K562 (cell line): ENCODE measurements at regions not wholly inside any gene's neighbourhood (a gene's known extent, or its start where the extent isn't known, plus 50 kb on each side); places are given as distances from the start of the nearest gene placed in this dataset.

Source experiments
- ATAC-seq: fragments of 200-7000 bp; cut with Tn5 transposase; 3 replicates; pipeline ENCODE4 v1.9.1; 2020; ENCODE audit warnings: moderate library complexity
- BruUV-seq: library from RNA; stranded (reverse); fragments of 400-500 nt; replicated peaks from 2 replicates; lab custom pipeline; 2021; lab: Mats Ljungman, UMichigan
- CTCF ChIA-PET: fragments of 300-600 bp; formaldehyde crosslinking; extraction: SDS; loops from one replicate; lab custom pipeline; 2021; ENCODE audit warnings: low intra/inter-chr PET ratio; lab: Yijun Ruan, JAX
- POLR2A ChIA-PET: fragments of 300-600, 350-650 bp; sonication (Branson Sonifier 250); formaldehyde crosslinking; extraction: SDS; loops from one replicate; lab custom pipeline; 2021; ENCODE audit warnings: antibody characterized with exemption, inconsistent platforms; lab: Yijun Ruan, JAX
- DNase-seq, 4 experiments: peaks; one replicate each; pipeline versions ENCODE4 v3.0.0 to v3.0.0-alpha.2; 2011 to 2018; ENCODE audit warnings: low spot score in 3 of 4, mixed read lengths in 3 of 4; ENCODE audit errors: extremely low read depth in 1 of 4
- FAIRE-seq: peaks from 2 replicates; lab custom pipeline; 2011; peaks lifted over from hg19 to GRCh38; lab: Jason Lieb, UNC
- H2AFZ ChIP-seq: 2 replicates; pipeline ENCODE4 v1.6.0; 2011; ENCODE audit warnings: low read depth, low read length, control low read depth, inconsistent platforms
- H3K27ac ChIP-seq: fragments of 200-600 bp; 3 replicates; pipeline ENCODE4 v1.8.0; 2011; ENCODE audit warnings: low read depth, mild to moderate bottlenecking, control low read depth, inconsistent platforms, low read length, moderate library complexity, mixed read lengths; ENCODE audit errors: extremely low read depth
- H3K27me3 ChIP-seq, 2 experiments: fragments of 300-600 bp in 1 of 2; 2 replicates in 1 of 2; 3 replicates in 1 of 2; pipeline versions ENCODE4 v1.6.0 to v1.8.0; 2011; ENCODE audit warnings: inconsistent platforms in 2 of 2, low read length in 2 of 2, mild to moderate bottlenecking in 1 of 2, mixed read lengths in 1 of 2, moderate library complexity in 1 of 2; ENCODE audit not compliant: control insufficient read depth in 2 of 2, insufficient read depth in 2 of 2
- H3K36me3 ChIP-seq: fragments of 300-600 bp; 3 replicates; pipeline ENCODE4 v1.8.0; 2011; ENCODE audit warnings: mild to moderate bottlenecking, low read length, inconsistent platforms; ENCODE audit not compliant: control insufficient read depth, insufficient read depth
- H3K4me1 ChIP-seq, 2 experiments: fragments of 200-600 bp in 1 of 2; replicated peaks in 1 of 2; 2 replicates in 1 of 2; 3 replicates in 1 of 2; pipeline versions ENCODE4 v1.5.1 to v1.8.0; 2011; ENCODE audit warnings: inconsistent platforms in 2 of 2, low read length in 2 of 2, mild to moderate bottlenecking in 1 of 2, mixed read lengths in 1 of 2, moderate library complexity in 1 of 2; ENCODE audit not compliant: control insufficient read depth in 2 of 2, insufficient read depth in 2 of 2
- H3K4me2 ChIP-seq: 2 replicates; pipeline ENCODE4 v1.6.1; 2011; ENCODE audit warnings: low read length, control low read depth, inconsistent platforms, mixed read lengths; ENCODE audit not compliant: insufficient read depth
- H3K4me3 ChIP-seq: fragments of 200-600 bp; sonication (generic), shearing (Covaris generic); 2 replicates; pipeline ENCODE4 v1.5.1; 2016; ENCODE audit warnings: control low read depth, inconsistent platforms
- H3K79me2 ChIP-seq: fragments of 200-600 bp; 3 replicates; pipeline ENCODE4 v1.8.0; 2011; ENCODE audit warnings: low read length, inconsistent platforms; ENCODE audit not compliant: control insufficient read depth, insufficient read depth
- H3K9ac ChIP-seq, 2 experiments: 2 replicates each; pipeline versions ENCODE4 v1.6.0 to v1.6.1; 2011; ENCODE audit warnings: low read depth in 2 of 2, low read length in 2 of 2, control low read depth in 1 of 2, inconsistent platforms in 1 of 2, mild to moderate bottlenecking in 1 of 2, mixed read lengths in 1 of 2; ENCODE audit not compliant: insufficient read depth in 1 of 2
- H3K9me1 ChIP-seq: one replicate; pipeline ENCODE4 v1.6.0; 2011; ENCODE audit warnings: inconsistent platforms, mild to moderate bottlenecking, low read length, moderate library complexity; ENCODE audit not compliant: control insufficient read depth, insufficient read depth
- H3K9me3 ChIP-seq: replicated peaks from 2 replicates; pipeline ENCODE4 v1.5.1; 2011; ENCODE audit warnings: low read depth, low read length, inconsistent platforms; ENCODE audit not compliant: control insufficient read depth, insufficient read depth
- H4K20me1 ChIP-seq: replicated peaks from 2 replicates; pipeline ENCODE4 v1.6.1; 2011; ENCODE audit warnings: low read length, inconsistent platforms, mixed read lengths; ENCODE audit not compliant: control insufficient read depth, insufficient read depth
- ATF7 ChIP-seq: fragments of 450-650 bp; IDR thresholded peaks from 2 replicates; pipeline ENCODE4 v1.7.1; 2014; ENCODE audit warnings: mild to moderate bottlenecking, moderate library complexity
- BDP1 ChIP-seq: IDR thresholded peaks from 3 replicates; pipeline ENCODE4 v1.6.1; 2011; ENCODE audit not compliant: insufficient read length, insufficient read depth
- CREB5 ChIP-seq: fragments of 250-450 bp; sonication (Bioruptor Pico); IDR thresholded peaks from 2 replicates; pipeline ENCODE4 v1.5.0; 2020; ENCODE audit warnings: mild to moderate bottlenecking
- E4F1 ChIP-seq: fragments of 250-450 bp; sonication (Bioruptor Pico); IDR thresholded peaks from 2 replicates; pipeline ENCODE4 v1.5.0; 2021; ENCODE audit warnings: mild to moderate bottlenecking, borderline replicate concordance
- KLF16 ChIP-seq: IDR thresholded peaks from 2 replicates; pipeline ENCODE4 v1.6.1; 2016; ENCODE audit warnings: antibody characterized with exemption
- MAFF ChIP-seq: IDR thresholded peaks from 2 replicates; pipeline ENCODE4 v1.6.1; 2012; ENCODE audit warnings: low read length, improper control_type of control experiment
- MITF ChIP-seq: IDR thresholded peaks from 2 replicates; pipeline ENCODE4 v1.6.1; 2014; ENCODE audit warnings: antibody characterized with exemption
- OTX1 ChIP-seq: fragments of 450-650 bp; formaldehyde crosslinking; IDR thresholded peaks from 2 replicates; pipeline ENCODE4 v1.4.0; 2022; ENCODE audit warnings: mild to moderate bottlenecking
- SMARCE1 ChIP-seq: fragments of 450-650 bp; IDR thresholded peaks from 2 replicates; pipeline ENCODE4 v1.7.1; 2016; ENCODE audit warnings: mild to moderate bottlenecking
- ZNF347 ChIP-seq: fragments of 450-650 bp; formaldehyde crosslinking; IDR thresholded peaks from 2 replicates; pipeline ENCODE4 v1.4.0; 2020; ENCODE audit warnings: low read depth, mild to moderate bottlenecking, moderate library complexity
- WGBS: fragments of 100-300 bp; shearing (Covaris generic); methylation state at CpG from one replicate; pipeline ENCODE4 v1.1.6; 2016; ENCODE audit warnings: low coverage, mixed read lengths; ENCODE audit not compliant: insufficient coverage; ENCODE audit errors: missing lambda C conversion rate; 5-methylcytosine and 5-hydroxymethylcytosine counted together
- in situ Hi-C: fragments of 300-500 bp; cut with MboI; formaldehyde crosslinking; loops from 4 replicates; pipeline ENCODE4 v1.15.0; 2018; ENCODE audit warnings: inconsistent platforms, mixed read lengths
- intact Hi-C: fragments of 100-400 bp; cut with micrococcal nuclease; formaldehyde crosslinking; loops from 2 replicates; pipeline ENCODE4 v1.14.2; 2022

GRCh38 chr4:26199596-26199995 lies 121.2 kb upstream of the RBPJ start:
- in situ Hi-C loops = no loop called here
- CTCF ChIA-PET = no interaction called here
- no peaks in the 10 kb centered on the region for H3K9me1 ChIP-seq
- H3K27me3 ChIP-seq = peaks cover 2 to 24% of the 10 kb centered on the region in 2 experiments; a peak in 3 of 5 replicates
- H3K4me2 ChIP-seq = no peak overlapping the region
- FAIRE-seq (no peak), ATAC-seq (no peak), DNase-seq (no peak)
- H4K20me1 ChIP-seq = no peaks in the 10 kb centered on the region
- POLR2A ChIA-PET = no interaction called here
- BruUV-seq = no TSS peak
- H3K9ac ChIP-seq = no peak overlapping the region
- no peaks in the 10 kb centered on the region for H3K9me3 ChIP-seq
- H3K4me1 ChIP-seq = no peaks in the 10 kb centered on the region
- intact Hi-C loops = no loop called here
- H2AFZ ChIP-seq = no peak overlapping the region
- WGBS = 2% methylated on average over 5 of the region's 5 CpGs
- H3K27ac ChIP-seq = no peak overlapping the region
- no peaks in the 10 kb centered on the region for H3K36me3 ChIP-seq
- H3K79me2 ChIP-seq = no peaks in the 10 kb centered on the region
- H3K4me3 ChIP-seq = no peak overlapping the region
- no peak for TF ChIP-seq SMARCE1
- no peak for TF ChIP-seq CREB5 (CRISPR knock-in tag)
- no peak for TF ChIP-seq ZNF347
- no peak for TF ChIP-seq MITF
- no peak for TF ChIP-seq KLF16
- no peak for TF ChIP-seq MAFF
- TF ChIP-seq E4F1 (CRISPR knock-in tag) = no peak
- no peak for TF ChIP-seq BDP1
- no peak for TF ChIP-seq OTX1 (CRISPR knock-in tag)
- TF ChIP-seq ATF7 = no peak
